Activated naive CD8-positive, alpha-beta T cell treated with anti-CD3 and anti-CD28 coated beads for 36 hours (primary cell): ENCODE measurements at regions not wholly inside any gene's neighbourhood (a gene's known extent, or its start where the extent isn't known, plus 50 kb on each side); places are given as distances from the start of the nearest gene placed in this dataset.

Source experiments
- DNase-seq: peaks from one replicate; pipeline ENCODE4 v3.0.0; 2021
- H3K27ac Mint-ChIP-seq: one replicate; pipeline ENCODE4 v1.8.0; 2022; ENCODE audit warnings: mild to moderate bottlenecking, moderate library complexity, mixed read lengths
- H3K27me3 Mint-ChIP-seq: one replicate; pipeline ENCODE4 v1.8.0; 2022; ENCODE audit warnings: mild to moderate bottlenecking, mixed read lengths
- H3K36me3 Mint-ChIP-seq: one replicate; pipeline ENCODE4 v1.8.0; 2021; ENCODE audit warnings: mild to moderate bottlenecking, mixed read lengths
- H3K4me1 Mint-ChIP-seq: one replicate; pipeline ENCODE4 v1.8.0; 2021; ENCODE audit warnings: mixed read lengths
- H3K4me3 Mint-ChIP-seq: one replicate; pipeline ENCODE4 v1.8.0; 2022; ENCODE audit warnings: mild to moderate bottlenecking, moderate library complexity, mixed read lengths
- H3K9me3 Mint-ChIP-seq: one replicate; pipeline ENCODE4 v1.8.0; 2022; ENCODE audit warnings: mixed read lengths

DNA sequence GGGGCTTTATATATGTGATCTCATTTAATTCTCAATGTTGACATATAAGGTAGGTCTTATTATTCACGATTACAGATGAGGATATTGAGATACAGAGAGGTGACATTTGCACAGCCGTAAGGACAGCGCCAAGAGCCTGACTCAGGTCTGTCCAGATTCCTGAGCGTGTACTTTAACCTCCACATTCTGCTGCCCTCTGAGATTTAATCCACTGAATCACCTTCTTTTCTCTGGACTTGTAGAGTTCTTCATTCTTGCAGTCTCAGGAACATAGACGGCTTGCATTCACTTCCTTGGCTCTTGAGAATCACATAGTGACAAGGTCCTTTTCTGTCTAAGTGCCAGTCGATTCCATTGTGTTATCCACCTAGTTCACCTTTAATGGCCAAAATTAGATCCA, 141.0 kb upstream of the ARHGAP5 start:
- no peaks in the 10 kb centered on the region for H3K36me3 Mint-ChIP-seq
- H3K9me3 Mint-ChIP-seq: no peaks in the 10 kb centered on the region
- no peak for DNase-seq
- peaks cover 8% of the 10 kb centered on the region for H3K4me1 Mint-ChIP-seq
- H3K4me3 Mint-ChIP-seq: no peak overlapping the region
- H3K27ac Mint-ChIP-seq: no peak overlapping the region
- no peaks in the 10 kb centered on the region for H3K27me3 Mint-ChIP-seq

DNA sequence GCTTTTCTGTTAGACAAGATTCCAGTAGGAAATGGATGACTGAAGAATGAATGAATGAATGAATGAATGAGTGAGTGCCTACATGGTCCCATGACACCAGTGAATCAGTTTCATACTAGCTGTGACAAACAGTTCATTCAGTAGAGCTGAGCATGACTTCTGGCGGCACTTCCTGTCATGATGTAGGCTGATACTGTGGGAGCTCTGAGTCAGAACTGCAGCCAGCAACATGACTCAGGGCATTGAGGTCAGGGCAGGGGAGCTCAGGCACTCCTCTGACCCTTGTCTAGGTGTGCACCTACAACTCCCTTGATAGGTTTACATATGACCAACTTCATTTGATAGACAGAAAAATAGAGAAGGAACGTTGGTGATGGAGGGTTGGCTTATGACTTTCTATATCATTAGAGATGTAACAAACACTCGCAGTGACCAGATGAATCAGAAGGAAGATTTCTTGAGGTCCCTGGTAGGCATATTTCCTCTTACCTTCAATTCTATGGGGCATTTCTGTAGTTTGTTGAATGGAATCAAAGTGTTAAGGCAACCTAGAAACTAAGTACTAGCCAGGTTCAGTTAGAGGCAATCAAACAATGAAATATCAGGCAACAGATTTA, 139.3 kb upstream of the ARHGAP5 start:
- no peak overlapping the region for H3K4me3 Mint-ChIP-seq
- peak overlapping the region; percentile 22 for H3K27ac Mint-ChIP-seq
- DNase-seq: peak; percentile 72
- no peaks in the 10 kb centered on the region for H3K9me3 Mint-ChIP-seq
- H3K4me1 Mint-ChIP-seq: peaks cover 8% of the 10 kb centered on the region
- no peaks in the 10 kb centered on the region for H3K36me3 Mint-ChIP-seq
- H3K27me3 Mint-ChIP-seq: no peaks in the 10 kb centered on the region

DNA sequence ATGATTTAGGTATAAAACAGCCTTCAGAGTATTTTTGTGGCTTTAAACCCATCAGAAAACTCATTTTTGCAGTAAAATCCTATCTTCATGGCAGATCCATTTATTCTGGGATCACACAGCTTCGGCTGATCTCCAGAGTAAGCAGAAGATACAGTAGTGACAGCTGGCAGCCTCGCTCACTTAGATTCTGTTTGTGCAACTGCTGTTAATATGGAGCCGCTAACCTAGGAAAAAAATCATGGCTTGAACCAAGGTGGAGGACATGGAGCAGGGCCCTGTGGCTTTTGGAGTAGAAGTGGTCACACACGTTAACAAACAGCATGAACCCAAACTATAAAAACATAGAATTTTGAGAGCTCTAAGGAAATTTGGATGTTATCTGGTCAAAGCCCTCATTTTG, 137.2 kb upstream of the ARHGAP5 start:
- Mint-ChIP-seq H3K4me1 (peaks cover 11% of the 10 kb centered on the region), H3K27ac (no peak overlapping the region), H3K36me3 (no peaks in the 10 kb centered on the region), H3K4me3 (no peak overlapping the region), H3K9me3 (no peaks in the 10 kb centered on the region), H3K27me3 (no peaks in the 10 kb centered on the region)
- no peak for DNase-seq

DNA sequence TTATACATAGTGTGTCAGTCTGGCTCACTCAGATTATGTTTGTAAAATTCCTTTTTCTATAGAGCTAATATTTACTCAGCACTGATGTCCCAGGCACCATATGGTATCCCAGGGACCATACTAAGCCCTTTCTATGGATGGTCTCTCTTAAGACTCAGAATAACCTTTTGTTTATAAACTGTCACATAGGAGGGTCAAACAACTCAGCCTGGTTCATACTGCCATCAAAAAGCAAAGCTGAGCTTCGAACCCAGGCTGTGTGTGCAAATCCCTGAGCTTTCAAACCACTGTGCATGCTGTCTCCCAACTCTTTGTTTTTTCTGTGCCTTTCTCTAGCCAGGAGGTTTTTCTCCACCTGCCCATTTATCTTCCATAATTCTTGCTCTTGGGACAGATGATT, 135.6 kb upstream of the ARHGAP5 start:
- no peaks in the 10 kb centered on the region for H3K36me3 Mint-ChIP-seq

DNA sequence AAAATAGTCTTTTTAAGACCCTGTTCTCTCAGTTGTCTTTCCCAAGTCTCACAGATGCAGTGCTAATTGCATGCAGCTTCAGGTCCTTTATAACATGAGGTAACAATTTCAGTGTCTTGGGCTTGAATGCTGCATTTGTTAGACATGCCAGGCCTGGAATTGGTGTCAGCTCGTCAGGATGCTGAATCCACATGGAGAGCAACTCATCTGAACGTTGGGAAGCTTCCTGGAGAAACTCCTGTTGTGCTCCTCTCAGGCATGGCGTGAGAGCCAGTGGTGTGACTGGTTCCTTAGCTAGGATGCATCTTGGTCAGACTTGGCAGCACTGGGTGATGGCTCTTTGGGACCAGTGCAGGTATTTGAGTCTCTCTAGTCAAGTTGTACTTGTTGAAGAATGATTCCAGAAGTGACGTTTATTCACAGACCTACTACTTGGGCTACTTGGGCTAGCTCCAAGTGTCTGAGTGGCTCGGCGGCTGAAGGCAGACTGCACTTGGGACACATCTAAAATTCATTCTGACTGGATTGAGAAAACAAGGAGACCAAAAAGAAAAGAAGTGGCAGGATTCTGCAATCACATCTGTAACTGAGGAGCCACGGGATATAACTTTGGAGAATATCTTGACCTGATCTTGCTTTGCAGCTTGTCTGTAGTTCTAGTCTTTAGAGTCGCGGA, 134.8 kb upstream of the ARHGAP5 start:
- H3K27ac Mint-ChIP-seq: no peak overlapping the region

More for the DNA sequence above, 135.6 kb upstream of the ARHGAP5 start:
- H3K27ac Mint-ChIP-seq: no peak overlapping the region
- no peaks in the 10 kb centered on the region for H3K27me3 Mint-ChIP-seq
- no peaks in the 10 kb centered on the region for H3K9me3 Mint-ChIP-seq
- H3K4me1 Mint-ChIP-seq: peaks cover 13% of the 10 kb centered on the region
- no peak overlapping the region for H3K4me3 Mint-ChIP-seq
- DNase-seq: no peak

DNA sequence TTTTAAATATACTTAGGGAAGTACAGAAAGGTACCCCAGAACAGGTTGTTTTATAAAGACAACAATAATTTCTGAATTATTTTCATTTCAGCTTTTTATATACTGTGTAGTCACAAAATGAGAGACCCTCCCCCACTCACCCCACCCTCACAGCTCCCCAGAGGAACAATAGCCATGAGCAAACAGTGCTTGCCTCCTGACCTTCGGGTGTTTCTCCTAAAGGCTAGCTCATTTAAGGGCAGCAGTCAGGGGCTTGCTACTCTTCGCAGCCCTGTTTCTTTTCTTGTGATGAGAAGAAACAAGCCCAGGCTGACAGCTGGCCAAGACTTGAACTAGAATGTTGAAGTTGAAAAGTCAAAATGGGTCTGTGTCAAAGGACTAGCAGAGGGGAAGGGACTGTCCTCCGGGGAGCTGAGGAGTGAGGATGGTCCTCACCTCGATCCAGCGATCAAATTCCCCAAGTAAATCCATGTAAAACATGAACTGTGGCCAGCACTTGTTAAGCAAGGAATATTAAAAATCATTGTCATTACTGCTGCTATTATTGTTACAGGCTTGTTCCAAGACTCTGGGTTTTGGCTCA, 133.8 kb upstream of the ARHGAP5 start:
- Mint-ChIP-seq H3K4me1 (peaks cover 7% of the 10 kb centered on the region), H3K27me3 (no peaks in the 10 kb centered on the region), H3K36me3 (no peaks in the 10 kb centered on the region), H3K9me3 (no peaks in the 10 kb centered on the region), H3K4me3 (no peak overlapping the region), H3K27ac (no peak overlapping the region)
- no peak for DNase-seq

More for the DNA sequence above, 134.8 kb upstream of the ARHGAP5 start:
- H3K9me3 Mint-ChIP-seq: no peaks in the 10 kb centered on the region
- H3K4me1 Mint-ChIP-seq: peaks cover 13% of the 10 kb centered on the region
- no peak for DNase-seq
- no peaks in the 10 kb centered on the region for H3K36me3 Mint-ChIP-seq
- H3K27me3 Mint-ChIP-seq: no peaks in the 10 kb centered on the region
- H3K4me3 Mint-ChIP-seq: no peak overlapping the region

DNA sequence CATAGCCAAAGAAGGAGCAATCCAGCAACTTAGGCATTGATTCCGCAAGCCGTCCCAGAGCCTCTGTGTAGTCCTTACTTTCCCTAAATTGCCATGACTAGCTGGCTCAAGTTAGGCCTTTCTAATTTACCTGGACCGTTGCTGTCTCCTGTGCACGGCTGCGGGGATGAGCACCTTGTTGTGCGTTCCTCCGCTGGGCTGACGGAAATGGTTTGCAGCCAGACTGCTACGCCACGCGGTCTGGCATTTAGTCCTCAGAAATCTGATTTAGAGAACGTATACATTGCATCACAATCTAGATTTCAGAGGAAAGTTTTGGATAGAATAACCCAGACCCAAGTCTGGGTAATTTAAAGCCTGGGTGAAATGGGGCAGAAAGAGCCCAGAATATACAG, 133.2 kb upstream of the ARHGAP5 start:
- no peak for DNase-seq
- Mint-ChIP-seq H3K4me3 (no peak overlapping the region), H3K9me3 (no peaks in the 10 kb centered on the region), H3K4me1 (peaks cover 4% of the 10 kb centered on the region), H3K27me3 (no peaks in the 10 kb centered on the region), H3K36me3 (no peaks in the 10 kb centered on the region), H3K27ac (no peak overlapping the region)

DNA sequence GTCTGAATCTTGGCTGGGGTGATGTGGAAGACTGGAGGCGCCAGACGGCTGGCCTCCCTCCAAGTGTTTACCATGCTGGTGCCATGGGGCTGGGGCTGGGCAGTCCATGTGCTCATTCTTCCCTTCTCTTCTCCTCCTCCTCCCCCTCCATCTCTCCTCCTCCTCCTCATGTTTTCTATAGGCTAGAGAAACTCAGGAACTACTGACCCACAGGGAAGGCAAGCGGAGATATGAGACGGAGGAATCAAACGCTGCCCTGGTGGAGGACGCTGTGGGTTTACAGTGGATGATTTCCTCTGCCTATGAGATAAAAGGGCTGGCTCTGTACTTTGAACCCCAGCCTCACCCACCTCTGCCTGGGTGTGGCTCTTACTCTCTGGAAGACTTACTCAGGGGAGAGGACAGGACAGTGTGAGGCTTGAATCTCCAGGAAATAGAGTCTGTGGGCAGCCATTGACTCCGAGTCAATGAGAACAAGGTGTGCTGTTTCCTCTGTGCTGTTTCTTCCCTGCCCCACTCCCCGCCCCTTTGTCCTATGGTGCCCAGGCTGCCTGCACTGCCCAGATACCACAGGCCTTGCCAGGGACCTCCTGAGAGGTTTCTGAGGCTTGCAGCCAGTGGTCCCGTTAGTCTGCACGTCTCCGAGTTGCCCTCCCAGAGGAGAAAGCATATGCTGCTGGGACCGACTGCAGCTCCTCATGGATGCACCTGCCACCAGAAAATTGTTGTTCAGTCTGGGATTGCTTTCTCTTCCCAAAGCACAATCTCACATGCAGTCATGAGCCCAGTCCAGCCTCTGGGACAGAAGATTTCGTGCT, 132.6 kb upstream of the ARHGAP5 start:
- DNase-seq: no peak
- H3K9me3 Mint-ChIP-seq: no peaks in the 10 kb centered on the region
- H3K4me3 Mint-ChIP-seq: no peak overlapping the region
- no peaks in the 10 kb centered on the region for H3K36me3 Mint-ChIP-seq
- H3K27ac Mint-ChIP-seq: no peak overlapping the region
- no peaks in the 10 kb centered on the region for H3K27me3 Mint-ChIP-seq
- H3K4me1 Mint-ChIP-seq: peaks cover 4% of the 10 kb centered on the region

DNA sequence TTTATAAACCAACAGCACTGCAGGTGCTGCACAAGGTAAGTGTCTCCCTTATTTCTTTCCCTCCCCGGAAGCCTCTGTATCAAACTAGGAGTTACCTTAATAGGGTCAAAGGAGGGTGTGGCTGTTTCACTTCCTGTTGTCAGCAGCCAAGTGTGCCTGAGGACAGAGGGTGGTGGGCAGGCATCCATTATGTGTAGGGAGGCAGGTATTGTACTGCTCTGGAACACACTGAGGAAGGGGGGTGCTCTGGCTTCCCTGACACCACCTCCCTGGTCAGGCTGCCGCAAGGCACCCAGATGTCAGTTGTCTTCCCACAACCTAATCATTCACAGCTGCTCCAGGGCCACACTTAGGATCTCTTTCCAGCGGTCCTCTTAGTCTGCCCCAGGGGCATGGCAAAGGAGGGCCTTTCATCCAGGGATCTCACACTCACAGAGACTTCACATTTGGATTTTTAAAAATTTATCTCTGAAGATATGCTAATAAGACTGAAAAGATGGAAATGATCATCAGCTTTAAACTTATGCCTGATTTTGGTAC, 132.0 kb upstream of the ARHGAP5 start:
- Mint-ChIP-seq H3K36me3 (no peaks in the 10 kb centered on the region), H3K9me3 (no peaks in the 10 kb centered on the region), H3K27me3 (peaks cover 5% of the 10 kb centered on the region), H3K27ac (no peak overlapping the region), H3K4me3 (no peak overlapping the region), H3K4me1 (peaks cover 4% of the 10 kb centered on the region)
- DNase-seq: no peak

DNA sequence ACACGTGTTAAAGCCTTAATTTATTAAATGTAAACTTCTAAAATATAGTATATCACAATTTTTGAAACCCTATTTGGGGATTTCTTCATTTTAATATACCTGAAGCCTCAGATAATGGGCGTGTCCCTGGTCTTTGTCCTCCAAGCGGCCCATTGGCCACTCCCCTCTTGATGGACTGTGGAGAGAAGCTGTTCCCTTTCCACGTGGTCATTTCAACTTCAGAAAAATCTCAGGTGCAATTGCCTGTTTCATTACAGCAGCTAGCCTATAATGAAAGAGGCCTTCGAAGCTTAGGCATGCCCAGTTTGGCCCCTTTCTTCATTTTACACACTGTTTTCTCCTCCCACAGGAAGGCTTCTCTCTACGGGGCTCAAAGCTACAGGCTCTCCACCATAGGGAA, 131.4 kb upstream of the ARHGAP5 start:
- Mint-ChIP-seq H3K27me3 (peaks cover 8% of the 10 kb centered on the region), H3K36me3 (no peaks in the 10 kb centered on the region)

DNA sequence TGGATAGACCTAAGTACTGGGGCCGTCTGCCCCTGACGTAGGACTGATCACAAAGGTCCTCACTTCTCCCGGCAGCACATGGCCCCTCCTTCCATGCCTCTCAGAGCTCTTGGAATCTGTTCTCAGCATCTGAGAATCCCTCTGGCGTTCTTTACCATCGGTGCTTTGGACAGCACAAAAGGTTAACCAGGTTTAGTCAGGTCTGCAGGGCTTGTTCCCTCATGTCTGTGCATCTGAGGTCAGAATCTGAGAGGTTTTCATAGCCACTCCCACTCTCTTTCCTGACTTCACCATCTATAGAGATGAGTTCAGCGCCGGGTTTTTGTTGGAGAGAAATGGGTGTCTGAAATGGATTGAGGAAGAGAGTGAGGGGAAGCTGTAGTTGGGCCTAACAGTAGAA, 130.0 kb upstream of the ARHGAP5 start:
- no peak for DNase-seq
- H3K9me3 Mint-ChIP-seq: no peaks in the 10 kb centered on the region
- H3K4me3 Mint-ChIP-seq: no peak overlapping the region
- peaks cover 4% of the 10 kb centered on the region for H3K4me1 Mint-ChIP-seq
- peaks cover 16% of the 10 kb centered on the region for H3K27me3 Mint-ChIP-seq
- H3K36me3 Mint-ChIP-seq: no peaks in the 10 kb centered on the region
- no peak overlapping the region for H3K27ac Mint-ChIP-seq

More for the DNA sequence above, 131.4 kb upstream of the ARHGAP5 start:
- no peak overlapping the region for H3K27ac Mint-ChIP-seq
- H3K9me3 Mint-ChIP-seq: no peaks in the 10 kb centered on the region
- no peak overlapping the region for H3K4me3 Mint-ChIP-seq
- no peak for DNase-seq
- peaks cover 4% of the 10 kb centered on the region for H3K4me1 Mint-ChIP-seq

DNA sequence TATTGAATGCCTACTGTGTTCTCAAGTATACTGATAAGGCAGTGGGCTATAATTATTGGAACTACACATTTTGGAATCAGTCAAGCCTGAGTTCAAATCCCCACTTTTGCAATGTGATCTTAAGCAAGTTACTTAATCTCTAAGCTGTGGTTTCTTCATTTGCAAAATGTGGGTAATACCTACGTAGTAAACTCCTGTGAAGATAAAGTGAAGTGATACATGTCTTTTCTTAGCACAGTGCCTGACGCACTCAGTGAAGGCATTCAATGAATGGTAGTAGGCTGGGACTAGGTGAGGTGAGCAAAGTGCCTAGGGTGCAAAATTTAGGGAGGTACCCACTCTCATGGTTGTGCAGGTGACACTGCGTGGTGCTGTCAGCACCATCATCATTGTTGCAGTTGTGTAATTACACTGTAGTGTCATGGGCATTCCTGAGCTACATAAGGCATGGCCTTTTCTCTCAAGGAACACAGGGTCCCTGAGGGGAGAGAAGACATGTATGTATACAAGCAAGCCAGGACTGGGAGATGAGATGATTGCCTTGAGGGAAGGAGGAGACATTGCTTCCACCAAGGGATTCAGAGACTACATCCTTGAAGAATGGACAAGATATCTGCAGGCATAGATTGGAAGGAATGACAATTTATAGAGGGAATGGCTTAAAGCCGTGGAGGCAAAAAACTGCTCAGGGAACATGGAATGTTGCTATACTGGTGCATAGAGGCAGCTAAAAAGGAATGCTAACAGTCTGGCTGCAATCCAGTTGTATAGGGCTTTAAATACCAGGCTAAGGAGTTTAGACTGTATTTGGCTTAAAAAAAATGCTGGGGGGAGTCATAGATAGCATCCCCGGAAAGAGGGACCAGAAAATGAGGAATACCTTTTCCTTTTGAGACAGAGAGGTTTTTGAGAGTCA, 129.2 kb upstream of the ARHGAP5 start:
- Mint-ChIP-seq H3K9me3 (no peaks in the 10 kb centered on the region), H3K4me3 (no peak overlapping the region), H3K36me3 (no peaks in the 10 kb centered on the region), H3K27me3 (peaks cover 16% of the 10 kb centered on the region), H3K27ac (no peak overlapping the region), H3K4me1 (peaks cover 4% of the 10 kb centered on the region)
- DNase-seq: no peak

DNA sequence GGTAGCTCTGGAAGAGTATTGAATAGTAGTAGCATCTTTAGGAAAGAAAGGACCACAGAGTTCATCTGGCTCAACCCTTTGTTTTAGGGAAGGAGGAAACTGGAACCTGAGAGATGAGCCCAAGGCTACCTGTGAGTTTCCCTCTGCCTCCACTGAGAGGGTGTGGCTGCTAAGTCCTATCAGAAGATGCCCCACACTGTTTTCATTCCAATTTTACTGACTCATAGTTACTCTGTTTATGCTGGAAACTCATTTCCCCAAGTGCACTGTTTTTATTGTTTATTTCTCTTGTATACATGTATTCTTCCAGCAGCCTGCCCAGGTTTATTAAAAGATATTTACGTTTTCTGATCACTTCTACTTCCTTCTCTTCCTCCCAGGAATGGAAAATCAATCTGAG, 127.4 kb upstream of the ARHGAP5 start:
- no peaks in the 10 kb centered on the region for H3K9me3 Mint-ChIP-seq
- no peak overlapping the region for H3K4me3 Mint-ChIP-seq
- H3K4me1 Mint-ChIP-seq: peaks cover 3% of the 10 kb centered on the region
- H3K27ac Mint-ChIP-seq: no peak overlapping the region
- DNase-seq: no peak
- H3K27me3 Mint-ChIP-seq: peaks cover 16% of the 10 kb centered on the region
- no peaks in the 10 kb centered on the region for H3K36me3 Mint-ChIP-seq

DNA sequence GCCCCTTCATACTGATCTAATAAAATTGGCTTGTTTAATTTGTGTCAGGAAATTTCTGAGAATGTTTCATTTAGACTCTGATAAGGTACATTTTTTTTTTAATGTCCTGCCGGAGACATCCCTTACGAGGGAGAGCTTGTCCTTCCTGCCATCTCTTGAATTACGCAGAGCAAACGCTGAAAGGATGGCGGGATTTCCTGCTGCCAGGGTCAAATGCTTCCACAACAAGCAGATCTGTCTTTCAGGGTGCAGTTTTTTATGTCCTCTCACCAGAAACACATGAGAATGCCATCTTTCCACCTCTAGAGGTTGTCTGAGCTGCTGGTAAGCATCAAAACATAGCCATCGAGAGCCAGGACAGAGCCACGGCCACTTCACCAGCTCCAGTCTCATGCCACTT, 126.8 kb upstream of the ARHGAP5 start:
- Mint-ChIP-seq H3K36me3 (no peaks in the 10 kb centered on the region), H3K9me3 (no peaks in the 10 kb centered on the region), H3K4me1 (peaks cover 7% of the 10 kb centered on the region), H3K27ac (no peak overlapping the region), H3K4me3 (no peak overlapping the region), H3K27me3 (peaks cover 16% of the 10 kb centered on the region)
- DNase-seq: no peak
